ENCODE measurements at regions not wholly inside any gene's neighbourhood (a gene's known extent, or its start where the extent isn't known, plus 50 kb on each side); places are given as distances from the start of the nearest gene placed in this dataset.

GRCh38 chr2:5119046-5119445, 573.1 kb upstream of the SOX11 start:
- TF ChIP-seq CTCF (IDR thresholded peaks at IDR 0.05) (no peak), ZFX (IDR thresholded peaks at IDR 0.05; ENCODE audit: borderline replicate concordance) (no peak)
